ENCODE measurements at regions not wholly inside any gene's neighbourhood (a gene's known extent, or its start where the extent isn't known, plus 50 kb on each side); places are given as distances from the start of the nearest gene placed in this dataset.

- Histone ChIP-seq H3K27ac (no peak overlapping the region), H3K4me1 (no peaks in the 10 kb centered on the region), H3K36me3 (no peaks in the 10 kb centered on the region), H3K27me3 (ENCODE audit: low read depth) (no peaks in the 10 kb centered on the region), H3K4me3 (no peak overlapping the region), H3K9me3 (no peaks in the 10 kb centered on the region)
- ATAC-seq (no peak), DNase-seq (no peak)
- intact Hi-C loops (cut with DNase I), result no loop called here
- no peak for TF ChIP-seq CTCF (IDR thresholded peaks at IDR 0.05)
Observed at GRCh38 chr4:52187603-52188002, 136.5 kb downstream of the SPATA18 start.

- ATAC-seq (no peak), DNase-seq (no peak)
- intact Hi-C loops (cut with DNase I), result no loop called here
- Histone ChIP-seq H3K9me3 (no peaks in the 10 kb centered on the region), H3K4me1 (no peaks in the 10 kb centered on the region), H3K36me3 (no peaks in the 10 kb centered on the region), H3K27ac (no peak overlapping the region), H3K4me3 (no peak overlapping the region), H3K27me3 (ENCODE audit: low read depth) (no peaks in the 10 kb centered on the region)
- no peak for TF ChIP-seq CTCF (IDR thresholded peaks at IDR 0.05)
Observed at GRCh38 chr4:52192001-52192400, 140.9 kb downstream of the SPATA18 start.

GRCh38 chr4:52192721-52193135 is 141.6 kb downstream of the SPATA18 start:
- Histone ChIP-seq H3K27ac (no peak overlapping the region), H3K9me3 (no peaks in the 10 kb centered on the region), H3K4me3 (no peak overlapping the region), H3K4me1 (no peaks in the 10 kb centered on the region), H3K36me3 (no peaks in the 10 kb centered on the region), H3K27me3 (ENCODE audit: low read depth) (no peaks in the 10 kb centered on the region)
- intact Hi-C loops (cut with DNase I), result no loop called here
- TF ChIP-seq CTCF (IDR thresholded peaks at IDR 0.05), result no peak
- ATAC-seq, result no peak
- DNase-seq, result no peak

- TF ChIP-seq CTCF (IDR thresholded peaks at IDR 0.05), result no peak
- Histone ChIP-seq H3K27ac (no peak overlapping the region), H3K9me3 (no peaks in the 10 kb centered on the region), H3K27me3 (ENCODE audit: low read depth) (no peaks in the 10 kb centered on the region), H3K4me1 (no peaks in the 10 kb centered on the region), H3K4me3 (no peak overlapping the region), H3K36me3 (no peaks in the 10 kb centered on the region)
- DNase-seq, result no peak
- ATAC-seq, result no peak
- intact Hi-C loops (cut with DNase I), result no loop called here
Observed at GRCh38 chr4:52195869-52196268, 144.8 kb downstream of the SPATA18 start.

- H3K27me3 ChIP-seq (ENCODE audit: low read depth), result no peaks in the 10 kb centered on the region
- H3K4me3 ChIP-seq, result no peak overlapping the region
- ATAC-seq, result no peak
- TF ChIP-seq CTCF (IDR thresholded peaks at IDR 0.05), result no peak
- no peak for DNase-seq
- no peaks in the 10 kb centered on the region for H3K36me3 ChIP-seq
- no peaks in the 10 kb centered on the region for H3K9me3 ChIP-seq
- H3K27ac ChIP-seq, result no peak overlapping the region
- intact Hi-C loops (cut with DNase I), result no loop called here
- no peaks in the 10 kb centered on the region for H3K4me1 ChIP-seq
Observed at GRCh38 chr4:52196606-52197130, 145.6 kb downstream of the SPATA18 start.

- Histone ChIP-seq H3K4me3 (no peak overlapping the region), H3K27ac (no peak overlapping the region), H3K27me3 (ENCODE audit: low read depth) (no peaks in the 10 kb centered on the region), H3K36me3 (no peaks in the 10 kb centered on the region), H3K9me3 (no peaks in the 10 kb centered on the region), H3K4me1 (no peaks in the 10 kb centered on the region)
- no peak for TF ChIP-seq CTCF (IDR thresholded peaks at IDR 0.05)
- no peak for DNase-seq
- intact Hi-C loops (cut with DNase I), result no loop called here
- ATAC-seq, result no peak
Observed at GRCh38 chr4:52197306-52197705, 146.2 kb downstream of the SPATA18 start.

All from lower lobe of right lung (tissue), 2 donors.